A673 (cell line): ENCODE measurements at regions not wholly inside any gene's neighbourhood (a gene's known extent, or its start where the extent isn't known, plus 50 kb on each side); places are given as distances from the start of the nearest gene placed in this dataset.

Experiments used
- CTCF ChIP-seq: fragments of 300-800, 200-600 bp; sonication (generic); conservative IDR thresholded peaks from 2 replicates; pipeline ENCODE4 v1.5.1; 2017; ENCODE audit warnings: low read depth, mild to moderate bottlenecking, antibody characterized with exemption, low read length, moderate library complexity, mixed read lengths
- EZH2 ChIP-seq: fragments of 200-600 bp; sonication (generic); IDR thresholded peaks from 2 replicates; pipeline ENCODE4 v1.6.1; 2017; ENCODE audit warnings: borderline replicate concordance, low read depth, mild to moderate bottlenecking, mixed read lengths, antibody characterized with exemption, low read length; ENCODE audit not compliant: poor library complexity, severe bottlenecking

- TF ChIP-seq CTCF, result no peak
- TF ChIP-seq EZH2, result no peak
Measured at GRCh38 chr12:20237091-20237490, 131.2 kb upstream of the PDE3A start.
